ENCODE measurements at regions not wholly inside any gene's neighbourhood (a gene's known extent, or its start where the extent isn't known, plus 50 kb on each side); places are given as distances from the start of the nearest gene placed in this dataset.

DNA sequence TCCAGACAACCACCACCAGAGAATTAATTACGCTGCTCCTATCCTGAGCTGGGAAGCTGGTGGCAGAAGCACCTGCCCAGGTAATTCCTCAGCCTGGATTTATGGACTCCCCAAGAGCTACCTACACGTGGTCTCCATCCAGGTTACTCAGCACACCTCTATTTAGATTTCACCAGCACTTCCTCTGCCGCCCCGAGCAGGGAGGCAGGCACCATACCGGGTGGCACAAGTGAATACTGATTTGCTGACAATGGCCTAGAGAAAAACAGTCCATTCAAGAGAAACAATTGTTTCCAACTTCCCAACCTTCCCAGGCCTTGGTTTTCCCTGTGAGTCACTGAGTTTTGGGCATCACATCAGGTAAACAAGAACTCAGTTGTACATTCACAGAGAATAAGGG lies 134.3 kb downstream of the MATN1 start:
- TF ChIP-seq, protein P1, sequence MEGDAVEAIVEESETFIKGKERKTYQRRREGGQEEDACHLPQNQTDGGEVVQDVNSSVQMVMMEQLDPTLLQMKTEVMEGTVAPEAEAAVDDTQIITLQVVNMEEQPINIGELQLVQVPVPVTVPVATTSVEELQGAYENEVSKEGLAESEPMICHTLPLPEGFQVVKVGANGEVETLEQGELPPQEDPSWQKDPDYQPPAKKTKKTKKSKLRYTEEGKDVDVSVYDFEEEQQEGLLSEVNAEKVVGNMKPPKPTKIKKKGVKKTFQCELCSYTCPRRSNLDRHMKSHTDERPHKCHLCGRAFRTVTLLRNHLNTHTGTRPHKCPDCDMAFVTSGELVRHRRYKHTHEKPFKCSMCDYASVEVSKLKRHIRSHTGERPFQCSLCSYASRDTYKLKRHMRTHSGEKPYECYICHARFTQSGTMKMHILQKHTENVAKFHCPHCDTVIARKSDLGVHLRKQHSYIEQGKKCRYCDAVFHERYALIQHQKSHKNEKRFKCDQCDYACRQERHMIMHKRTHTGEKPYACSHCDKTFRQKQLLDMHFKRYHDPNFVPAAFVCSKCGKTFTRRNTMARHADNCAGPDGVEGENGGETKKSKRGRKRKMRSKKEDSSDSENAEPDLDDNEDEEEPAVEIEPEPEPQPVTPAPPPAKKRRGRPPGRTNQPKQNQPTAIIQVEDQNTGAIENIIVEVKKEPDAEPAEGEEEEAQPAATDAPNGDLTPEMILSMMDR (IDR thresholded peaks at IDR 0.05; ENCODE audit: poor library complexity, severe bottlenecking), result no peak
- TF ChIP-seq, protein P2, sequence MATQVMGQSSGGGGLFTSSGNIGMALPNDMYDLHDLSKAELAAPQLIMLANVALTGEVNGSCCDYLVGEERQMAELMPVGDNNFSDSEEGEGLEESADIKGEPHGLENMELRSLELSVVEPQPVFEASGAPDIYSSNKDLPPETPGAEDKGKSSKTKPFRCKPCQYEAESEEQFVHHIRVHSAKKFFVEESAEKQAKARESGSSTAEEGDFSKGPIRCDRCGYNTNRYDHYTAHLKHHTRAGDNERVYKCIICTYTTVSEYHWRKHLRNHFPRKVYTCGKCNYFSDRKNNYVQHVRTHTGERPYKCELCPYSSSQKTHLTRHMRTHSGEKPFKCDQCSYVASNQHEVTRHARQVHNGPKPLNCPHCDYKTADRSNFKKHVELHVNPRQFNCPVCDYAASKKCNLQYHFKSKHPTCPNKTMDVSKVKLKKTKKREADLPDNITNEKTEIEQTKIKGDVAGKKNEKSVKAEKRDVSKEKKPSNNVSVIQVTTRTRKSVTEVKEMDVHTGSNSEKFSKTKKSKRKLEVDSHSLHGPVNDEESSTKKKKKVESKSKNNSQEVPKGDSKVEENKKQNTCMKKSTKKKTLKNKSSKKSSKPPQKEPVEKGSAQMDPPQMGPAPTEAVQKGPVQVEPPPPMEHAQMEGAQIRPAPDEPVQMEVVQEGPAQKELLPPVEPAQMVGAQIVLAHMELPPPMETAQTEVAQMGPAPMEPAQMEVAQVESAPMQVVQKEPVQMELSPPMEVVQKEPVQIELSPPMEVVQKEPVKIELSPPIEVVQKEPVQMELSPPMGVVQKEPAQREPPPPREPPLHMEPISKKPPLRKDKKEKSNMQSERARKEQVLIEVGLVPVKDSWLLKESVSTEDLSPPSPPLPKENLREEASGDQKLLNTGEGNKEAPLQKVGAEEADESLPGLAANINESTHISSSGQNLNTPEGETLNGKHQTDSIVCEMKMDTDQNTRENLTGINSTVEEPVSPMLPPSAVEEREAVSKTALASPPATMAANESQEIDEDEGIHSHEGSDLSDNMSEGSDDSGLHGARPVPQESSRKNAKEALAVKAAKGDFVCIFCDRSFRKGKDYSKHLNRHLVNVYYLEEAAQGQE (IDR thresholded peaks at IDR 0.05; ENCODE audit: borderline replicate concordance), result no peak
- no peak for TF ChIP-seq MXI1 (conservative IDR thresholded peaks at IDR 0.05; ENCODE audit: poor library complexity, severe bottlenecking)

Measured in neural cell (in vitro differentiated cells).